ENCODE measurements at regions not wholly inside any gene's neighbourhood (a gene's known extent, or its start where the extent isn't known, plus 50 kb on each side); places are given as distances from the start of the nearest gene placed in this dataset.
"Not testable (repeated sequence)": the region's sequence is repeated elsewhere in the genome, so short reads cannot be mapped to it uniquely, and the experiment has no call there.

- no peak for DNase-seq (ENCODE audit: low read depth in 2 of 2)
These were observed 150.7 kb downstream of the BRD1 start for GRCh38 chr22:49676783-49677494.

DNA sequence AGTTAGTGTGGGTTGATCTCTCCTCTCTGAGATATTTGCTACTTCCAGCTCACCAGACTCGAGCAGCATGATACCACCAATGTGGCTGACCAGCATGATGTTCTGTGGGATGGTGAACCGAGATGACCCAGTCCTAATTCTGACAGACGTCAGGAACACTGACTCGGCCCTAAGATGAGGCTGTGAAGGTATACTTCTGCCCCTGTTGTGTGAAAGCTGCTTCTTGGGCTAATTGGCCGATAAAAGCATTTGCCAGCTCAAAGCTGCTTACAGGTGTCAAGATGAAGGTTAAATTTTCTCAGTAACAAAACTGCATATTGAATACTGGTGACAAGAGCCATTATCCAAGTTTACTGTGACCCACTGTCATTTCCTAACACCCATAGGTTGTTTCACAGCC, 151.4 kb downstream of the BRD1 start:
- no peak for DNase-seq (ENCODE audit: low read depth in 2 of 2)

DNA sequence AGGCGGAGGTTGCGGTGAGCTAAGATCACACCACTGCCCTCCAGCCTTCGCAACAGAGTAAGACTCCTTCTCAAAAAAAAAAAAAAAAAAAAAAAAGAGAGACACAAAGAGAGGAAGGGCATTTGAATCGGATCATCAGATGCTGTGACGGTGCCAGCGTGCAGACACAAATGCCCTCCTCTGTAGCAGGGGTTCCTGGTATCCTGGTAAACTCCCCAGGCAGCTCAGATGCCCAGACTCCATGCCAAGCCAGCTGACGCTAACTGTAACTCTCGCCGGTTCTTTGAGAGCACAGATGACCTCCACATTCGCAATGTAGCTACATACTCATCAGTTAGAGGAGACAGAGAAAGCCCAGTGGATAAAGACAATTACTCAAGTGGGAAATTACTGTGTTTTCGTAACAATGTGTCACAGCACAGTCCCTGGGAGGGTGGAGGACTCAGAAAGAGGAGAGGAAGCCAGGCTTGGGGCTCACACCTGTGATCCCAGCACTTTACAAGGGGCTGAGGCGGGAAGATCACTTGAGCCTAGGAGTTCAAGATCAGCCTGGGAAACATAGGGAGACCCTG, 153.1 kb downstream of the BRD1 start:
- DNase-seq (ENCODE audit: low read depth in 2 of 2): no peak

DNA sequence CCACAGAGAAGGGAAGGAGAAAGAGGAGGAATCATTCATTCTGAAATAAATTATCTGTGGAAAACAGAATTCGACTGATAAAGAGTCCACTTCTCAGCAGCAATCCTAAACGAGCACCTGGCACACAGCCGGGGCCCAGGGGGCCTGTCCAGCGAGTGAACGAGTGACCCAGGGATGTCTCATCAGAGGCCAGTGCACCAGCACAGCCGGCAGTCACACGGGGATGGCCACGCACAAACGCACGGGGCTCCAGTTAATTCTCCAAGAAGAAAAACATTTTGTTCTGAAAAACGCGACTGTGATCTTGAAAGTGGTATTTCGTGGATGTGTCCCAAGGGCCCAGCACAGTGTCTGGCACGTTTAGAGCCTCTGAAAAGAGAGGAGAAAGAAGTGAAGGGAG, 154.6 kb downstream of the BRD1 start:
- no peak for DNase-seq (ENCODE audit: low read depth in 2 of 2)

DNA sequence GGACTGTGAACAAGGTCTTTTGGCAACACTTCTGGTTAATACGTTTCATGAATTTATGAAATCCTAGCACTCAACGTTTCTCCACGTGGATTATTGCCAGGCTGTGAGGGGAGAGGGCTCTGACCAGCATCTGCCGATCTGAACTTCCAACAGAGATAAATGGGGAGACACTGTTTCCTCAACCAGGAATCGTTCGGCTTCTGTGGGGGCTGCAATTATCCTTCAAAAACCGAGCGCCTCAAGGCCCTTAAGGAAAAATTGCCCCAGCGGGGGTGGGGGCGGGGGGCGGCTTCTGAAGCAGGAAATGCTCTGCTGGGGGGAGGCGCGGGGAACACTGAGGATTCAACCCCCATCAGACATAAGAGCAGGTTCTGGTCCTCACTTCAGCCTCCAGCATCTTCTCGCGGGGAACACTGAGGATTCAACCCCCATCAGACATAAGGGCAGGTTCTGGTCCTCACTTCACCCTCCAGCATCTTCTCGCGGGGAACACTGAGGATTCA, 155.6 kb downstream of the BRD1 start:
- no peak for DNase-seq (ENCODE audit: low read depth in 2 of 2)

DNA sequence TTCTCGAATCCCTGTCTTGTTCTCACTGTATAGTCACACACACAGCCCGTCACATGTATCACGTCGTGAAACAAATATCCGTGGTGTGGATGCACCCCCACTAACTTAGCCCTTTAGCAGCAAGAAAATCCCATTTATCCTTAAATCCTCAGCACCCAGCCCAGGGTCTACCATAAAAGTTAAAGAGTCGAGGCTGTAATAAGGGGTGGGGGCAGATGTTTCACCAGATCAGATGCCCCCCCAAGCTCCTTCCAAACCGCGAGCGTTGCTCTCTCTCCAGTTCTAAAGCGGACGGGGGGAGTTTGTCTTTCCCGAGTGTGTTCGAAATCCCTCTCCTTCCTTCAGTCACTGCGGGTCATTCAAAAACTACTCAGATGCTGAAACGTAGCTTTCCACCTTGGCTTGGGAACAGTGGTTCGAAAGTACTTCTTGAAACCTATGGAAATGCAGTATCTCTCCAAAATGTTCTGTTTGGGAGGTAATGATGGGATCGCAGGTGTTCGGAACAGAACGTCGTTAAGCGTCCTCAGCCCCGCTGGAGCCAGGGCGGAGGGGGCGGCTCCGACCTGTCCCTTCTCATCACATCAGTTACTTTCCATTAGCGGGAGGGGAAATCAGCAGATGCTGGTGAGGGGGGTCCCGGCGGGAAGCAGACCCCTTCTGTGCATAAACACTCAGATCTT, 156.2 kb downstream of the BRD1 start:
- no peak for DNase-seq (ENCODE audit: low read depth in 2 of 2)

- DNase-seq (ENCODE audit: low read depth in 2 of 2): no peak
These were observed 157.0 kb downstream of the BRD1 start for GRCh38 chr22:49670456-49671330.

DNA sequence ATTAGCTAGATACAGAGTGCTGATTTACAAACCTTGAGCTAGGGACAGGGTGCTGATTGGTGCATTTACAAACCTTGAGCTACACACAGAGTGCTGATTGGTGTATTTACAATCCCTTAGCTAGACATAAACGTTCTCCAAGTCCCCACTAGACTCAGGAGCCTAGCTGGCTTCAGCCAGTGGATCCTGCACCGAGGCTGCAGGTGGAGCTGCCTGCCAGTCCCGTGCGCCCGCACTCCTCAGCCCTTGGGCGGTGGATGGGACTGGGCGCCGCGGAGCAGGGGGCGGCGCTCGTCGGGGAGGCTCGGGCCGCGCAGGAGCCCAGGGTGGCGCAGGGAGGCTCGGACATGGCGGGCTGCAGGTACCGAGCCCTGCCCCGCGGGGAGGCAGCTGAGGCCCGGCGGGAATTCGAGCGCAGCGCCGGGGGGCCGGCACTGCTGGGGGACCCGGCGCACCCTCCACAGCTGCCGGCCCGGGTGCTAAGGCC, 157.7 kb downstream of the BRD1 start:
- not testable (repeated sequence) for DNase-seq (ENCODE audit: low read depth in 2 of 2)

- DNase-seq (ENCODE audit: low read depth in 2 of 2): not testable (repeated sequence)
These were observed 158.2 kb downstream of the BRD1 start for GRCh38 chr22:49669427-49669968.

- DNase-seq (ENCODE audit: low read depth in 2 of 2): no peak
These were observed 159.3 kb downstream of the BRD1 start for GRCh38 chr22:49668402-49668801.

DNA sequence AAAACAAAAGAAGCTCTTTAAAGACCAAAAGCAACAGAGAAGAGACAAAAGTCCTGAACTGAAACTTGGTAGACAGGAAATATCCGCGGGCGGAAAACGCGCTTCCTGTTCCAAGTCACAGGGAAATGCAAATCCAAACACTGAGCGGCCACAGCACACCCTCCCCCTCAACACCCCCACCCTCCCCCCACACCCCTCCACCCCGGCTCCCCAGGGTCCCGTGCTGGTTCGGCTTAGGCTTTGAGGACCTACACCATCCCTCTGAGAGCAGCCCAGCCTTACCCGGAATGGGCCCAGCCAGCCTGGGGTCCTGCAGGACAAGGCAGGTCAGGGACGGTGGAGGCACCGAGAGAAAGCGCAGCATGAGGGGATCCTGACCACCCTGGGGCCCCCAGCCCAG, 160.4 kb downstream of the BRD1 start:
- DNase-seq (ENCODE audit: low read depth in 2 of 2): no peak

DNA sequence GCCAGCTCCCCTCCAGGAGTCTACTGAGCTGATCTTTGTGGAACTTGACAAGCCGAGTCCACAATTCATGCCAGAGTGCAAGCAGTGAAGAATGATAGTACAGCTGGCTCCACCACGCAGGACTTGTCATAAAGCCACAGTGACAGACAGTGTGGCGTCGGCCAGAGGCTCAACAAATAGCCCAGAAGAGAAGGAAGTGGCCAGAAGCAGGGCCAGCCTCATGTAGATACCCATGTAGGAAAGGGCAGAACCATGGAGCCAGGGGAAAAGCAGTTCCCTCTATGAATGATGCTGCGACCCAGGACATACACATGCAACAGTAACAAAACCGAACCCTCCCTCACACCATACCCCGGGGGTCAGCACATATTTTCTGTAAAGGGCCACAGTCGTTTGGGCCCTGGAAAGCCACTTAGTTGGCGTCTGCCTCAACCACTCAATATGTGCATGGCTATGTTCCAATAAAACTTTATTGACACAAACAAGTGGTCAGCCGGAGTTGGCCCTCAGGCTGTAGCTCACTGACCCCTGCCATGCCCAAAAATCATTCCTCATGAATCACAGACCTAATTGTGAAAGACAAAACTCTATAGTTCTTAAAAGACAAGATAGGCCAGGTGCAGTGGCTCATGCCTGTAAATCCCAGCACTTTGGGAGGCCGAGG, 161.4 kb downstream of the BRD1 start:
- no peak for DNase-seq (ENCODE audit: low read depth in 2 of 2)

DNA sequence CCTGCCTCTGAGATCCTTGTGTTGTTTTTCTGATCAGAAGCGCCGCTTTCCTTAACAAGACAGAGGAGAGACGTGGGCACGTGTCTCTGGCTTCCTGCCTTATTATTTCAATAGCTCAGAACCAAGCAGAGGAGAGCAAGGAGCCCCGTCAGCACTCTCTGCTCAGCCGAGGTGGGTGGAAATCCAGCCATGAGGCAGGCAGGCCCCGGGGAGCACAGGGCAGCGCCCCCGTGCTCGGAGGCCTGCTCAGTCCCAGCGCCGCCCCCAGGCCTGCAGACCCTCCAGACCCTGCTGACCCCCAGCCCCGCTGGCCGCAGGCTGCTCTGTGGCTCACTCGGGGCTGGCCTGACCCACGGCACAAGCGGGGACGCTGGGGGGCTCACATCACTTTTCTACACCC, 162.8 kb downstream of the BRD1 start:
- no peak for DNase-seq (ENCODE audit: low read depth in 2 of 2)

DNA sequence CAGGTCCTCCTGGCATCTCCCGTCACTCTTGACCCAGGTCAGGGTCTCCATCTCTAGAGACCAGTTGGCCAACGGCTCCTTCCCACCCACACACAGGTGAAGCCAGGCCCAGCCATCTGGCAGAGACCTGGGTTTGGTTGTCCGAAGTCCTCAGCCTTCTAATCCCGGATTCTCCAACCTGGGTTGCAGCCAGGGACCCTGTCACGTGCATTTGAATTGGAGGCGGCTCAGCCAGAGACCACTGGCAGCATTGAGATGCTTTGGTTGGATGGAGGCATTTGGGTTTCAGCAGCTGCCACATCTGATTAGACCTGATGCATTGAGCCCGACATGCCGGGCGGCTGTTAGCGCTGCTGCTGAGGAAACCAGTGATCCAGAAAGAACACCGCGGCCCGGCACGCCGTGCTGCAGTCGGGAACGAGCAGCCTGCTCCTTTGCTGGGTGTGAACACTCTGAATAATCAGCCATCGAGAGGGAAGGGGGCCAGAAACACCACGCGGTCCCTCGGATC, 163.2 kb downstream of the BRD1 start:
- DNase-seq (ENCODE audit: low read depth in 2 of 2): no peak

DNA sequence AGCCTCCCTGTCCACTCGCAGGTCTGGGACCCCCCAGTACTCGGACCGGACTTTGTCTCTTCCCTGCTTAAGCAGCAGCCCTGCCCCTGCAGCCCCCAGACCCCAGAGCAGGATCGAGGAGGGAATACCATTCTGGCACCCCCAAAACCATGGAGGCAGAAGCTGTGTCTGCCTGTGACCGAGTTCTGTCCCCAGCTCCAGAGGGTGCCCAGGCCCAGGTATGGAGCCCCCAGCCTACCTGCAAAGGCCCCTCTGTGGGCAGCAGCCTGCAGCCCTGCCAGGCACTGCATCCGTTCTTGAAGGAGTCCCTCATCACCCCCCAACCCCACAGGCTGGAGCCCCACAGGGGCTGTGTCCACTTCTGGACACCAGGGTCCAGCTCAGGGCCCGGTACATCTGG, 163.8 kb downstream of the BRD1 start:
- DNase-seq (ENCODE audit: low read depth in 2 of 2): no peak

- no peak for DNase-seq (ENCODE audit: low read depth in 2 of 2)
These were observed 164.4 kb downstream of the BRD1 start for GRCh38 chr22:49663311-49663711.

- no peak for DNase-seq (ENCODE audit: low read depth in 2 of 2)
These were observed 165.0 kb downstream of the BRD1 start for GRCh38 chr22:49662681-49663080.

DNA sequence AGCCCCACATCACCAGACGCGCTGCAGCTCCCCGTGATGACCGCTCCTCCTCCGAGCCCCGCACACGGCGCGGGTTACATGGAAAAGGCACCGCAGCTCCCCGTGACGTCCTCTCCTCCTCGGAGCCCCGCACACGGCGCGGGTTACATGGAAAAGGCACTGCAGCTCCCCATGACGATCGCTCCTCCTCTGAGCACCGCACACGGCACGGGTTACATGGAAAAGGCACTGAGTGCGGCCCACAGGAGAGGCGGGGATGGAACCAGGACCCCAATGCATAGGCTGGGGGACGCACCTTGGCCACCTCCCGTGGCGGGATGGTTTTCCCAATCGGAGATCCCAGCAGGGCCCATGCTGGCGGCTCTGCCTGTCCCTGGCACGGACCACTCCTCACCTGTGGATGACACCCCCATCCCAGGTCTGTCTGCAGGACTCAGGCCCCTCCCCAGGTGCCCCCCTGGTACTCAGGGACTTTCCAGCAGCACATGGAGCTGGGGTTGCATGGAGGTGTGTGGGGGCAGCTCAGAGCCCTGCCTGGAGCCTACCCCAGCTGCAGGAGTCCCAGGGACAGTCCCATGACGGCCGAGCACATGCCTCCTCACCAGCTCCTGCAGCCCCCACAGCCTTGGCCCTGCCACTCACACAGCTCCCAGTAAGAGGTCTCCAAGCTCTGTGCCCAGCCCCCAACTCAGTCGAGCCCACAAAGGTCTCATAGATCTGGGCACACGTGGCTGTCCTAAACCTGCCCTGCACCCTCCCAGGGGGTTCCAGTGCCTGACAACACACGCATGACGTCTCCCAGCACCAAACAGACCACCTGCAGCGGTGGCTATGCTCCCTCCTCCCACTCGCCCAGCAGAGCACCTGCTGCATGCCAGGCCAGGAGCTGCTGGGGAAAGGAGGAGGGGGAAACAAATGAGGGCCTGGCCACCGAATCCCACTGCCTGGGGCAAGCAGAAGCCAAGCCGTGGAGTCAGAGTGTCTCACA, 166.6 kb downstream of the BRD1 start:
- DNase-seq (ENCODE audit: low read depth in 2 of 2): no peak

GRCh38 chr22:49660321-49660720, 167.4 kb downstream of the BRD1 start:
- no peak for DNase-seq (ENCODE audit: low read depth in 2 of 2)

DNA sequence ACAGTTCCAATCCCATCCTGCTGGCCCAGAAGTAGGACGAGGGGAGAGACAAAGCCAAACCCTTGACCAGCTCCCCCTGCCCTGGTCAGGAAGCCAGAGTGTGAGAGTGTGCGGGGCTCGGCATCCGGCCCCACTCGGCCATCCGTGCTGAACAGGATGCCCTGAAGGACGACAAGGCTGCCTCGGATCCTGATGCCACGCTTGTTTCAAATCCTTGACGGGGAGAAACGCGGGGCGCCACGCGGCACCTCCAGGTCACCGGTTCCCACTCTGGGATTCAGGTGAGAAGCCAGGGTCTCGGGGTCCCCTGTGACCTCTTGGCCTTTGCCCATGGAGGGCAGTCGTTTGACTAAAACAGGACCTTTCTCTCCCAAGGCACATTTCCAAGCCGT, 167.8 kb downstream of the BRD1 start:
- no peak for DNase-seq (ENCODE audit: low read depth in 2 of 2)
